NCI-H187 (cell line): ENCODE measurements at regions not wholly inside any gene's neighbourhood (a gene's known extent, or its start where the extent isn't known, plus 50 kb on each side); places are given as distances from the start of the nearest gene placed in this dataset.
"Not testable (repeated sequence)": the region's sequence is repeated elsewhere in the genome, so short reads cannot be mapped to it uniquely, and the experiment has no call there.

ENCODE experiments used
- DNase-seq, 2 experiments: peaks; one replicate each; lab custom pipeline; 2025; lab: John Stamatoyannopoulos, UW

DNA sequence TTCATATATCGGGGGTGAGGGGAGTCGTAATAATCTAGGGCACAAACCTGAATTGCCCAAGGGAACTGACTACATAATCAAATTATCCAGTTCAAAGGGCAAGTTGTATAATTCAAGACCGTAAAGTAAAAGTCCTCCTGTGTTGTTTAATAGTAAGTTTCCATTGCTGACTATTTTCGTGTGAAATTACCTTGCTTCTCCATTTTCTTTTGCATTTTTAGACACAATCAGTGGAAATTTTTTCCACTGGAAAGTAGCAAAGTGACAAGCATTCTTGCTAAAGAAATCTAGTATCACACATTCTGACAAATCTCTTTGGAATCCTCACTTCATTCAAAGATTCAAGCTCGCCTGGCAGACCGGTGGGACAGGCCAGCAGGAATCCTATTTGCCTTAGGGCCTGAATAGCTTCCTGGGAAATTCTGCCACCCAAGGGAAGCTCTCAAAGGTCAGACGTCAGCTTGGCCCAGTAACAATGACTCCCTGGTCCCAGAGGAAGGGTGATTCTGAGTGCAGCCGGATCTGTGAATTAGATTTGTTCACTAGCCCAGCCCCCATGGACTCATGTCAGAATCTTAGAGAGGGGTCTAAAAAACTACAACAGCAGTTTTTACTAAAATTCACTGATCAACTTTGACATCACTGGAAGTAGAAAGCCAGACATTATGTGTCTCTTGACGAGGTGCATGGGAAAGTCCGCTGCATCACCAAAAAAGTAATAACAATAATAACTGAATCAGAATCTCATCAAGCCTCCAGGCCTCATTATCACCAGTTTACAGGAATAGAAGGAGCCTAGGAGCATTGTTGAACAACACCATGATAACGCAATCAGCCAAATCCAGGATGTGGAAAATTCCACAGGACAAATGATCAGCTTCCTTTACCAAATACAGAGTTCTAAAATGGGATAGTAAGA, 161.0 kb downstream of the SKIDA1 start:
- no peak for DNase-seq

DNA sequence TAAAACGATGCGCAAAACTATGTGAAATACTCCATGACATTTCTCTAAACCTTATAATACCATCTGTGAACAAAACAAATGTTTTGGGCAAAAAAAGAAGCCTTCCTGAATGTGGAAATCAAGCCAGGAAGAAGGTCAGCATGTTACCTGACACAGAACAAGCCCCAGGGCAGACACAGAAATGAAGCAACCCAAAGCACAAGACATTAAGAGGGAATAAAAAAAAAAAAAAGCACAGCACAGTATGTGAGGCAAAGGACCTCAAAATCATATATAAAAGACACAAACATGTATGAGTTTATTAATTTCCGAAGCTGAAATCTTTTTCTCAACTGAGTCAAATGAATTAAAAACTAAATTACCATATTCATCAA, 161.8 kb downstream of the SKIDA1 start:
- no peak for DNase-seq

- DNase-seq: no peak
These were observed 162.3 kb downstream of the SKIDA1 start for GRCh38 chr10:21363092-21363730.

DNA sequence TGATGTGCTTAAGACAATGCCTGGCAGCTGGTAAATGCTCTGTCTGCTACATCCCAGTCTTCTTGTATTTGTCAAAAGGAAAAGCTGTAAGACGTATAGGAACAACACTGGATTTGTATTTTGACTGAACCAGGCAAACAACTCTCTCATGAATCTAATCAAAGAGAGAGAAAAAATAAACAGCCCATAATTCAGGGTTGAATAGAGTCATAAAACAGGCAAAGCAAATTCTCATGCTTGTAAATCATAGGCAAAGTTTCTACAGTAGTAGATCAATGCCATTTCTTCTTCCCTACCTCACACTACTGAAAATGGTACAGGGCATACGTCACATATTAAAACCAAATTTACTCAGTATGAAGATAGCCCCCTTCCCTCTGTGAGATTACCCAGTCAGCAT, 166.3 kb downstream of the SKIDA1 start:
- no peak for DNase-seq

DNA sequence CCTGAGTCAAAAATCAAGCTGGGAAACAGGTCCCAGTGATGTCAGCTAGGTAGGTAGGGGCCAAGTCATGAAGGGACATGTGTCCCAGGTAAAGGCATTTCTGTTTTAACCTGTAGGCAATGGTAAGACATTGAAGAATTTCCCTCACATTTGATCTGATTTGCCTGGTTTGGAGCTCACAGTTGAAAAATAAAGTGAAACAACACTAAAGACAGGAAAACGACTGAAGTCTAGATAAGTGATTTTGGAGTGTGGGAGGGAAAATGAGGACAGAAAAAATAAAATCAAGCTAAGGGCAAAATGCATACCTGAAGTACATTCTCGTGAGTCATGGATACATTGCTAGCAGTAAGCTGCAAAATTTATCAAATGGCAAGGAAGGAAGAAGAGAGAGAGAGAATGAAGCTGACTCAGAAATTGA, 169.9 kb downstream of the SKIDA1 start:
- no peak for DNase-seq

GRCh38 chr10:21352886-21353285, 172.6 kb downstream of the SKIDA1 start:
- no peak for DNase-seq

DNA sequence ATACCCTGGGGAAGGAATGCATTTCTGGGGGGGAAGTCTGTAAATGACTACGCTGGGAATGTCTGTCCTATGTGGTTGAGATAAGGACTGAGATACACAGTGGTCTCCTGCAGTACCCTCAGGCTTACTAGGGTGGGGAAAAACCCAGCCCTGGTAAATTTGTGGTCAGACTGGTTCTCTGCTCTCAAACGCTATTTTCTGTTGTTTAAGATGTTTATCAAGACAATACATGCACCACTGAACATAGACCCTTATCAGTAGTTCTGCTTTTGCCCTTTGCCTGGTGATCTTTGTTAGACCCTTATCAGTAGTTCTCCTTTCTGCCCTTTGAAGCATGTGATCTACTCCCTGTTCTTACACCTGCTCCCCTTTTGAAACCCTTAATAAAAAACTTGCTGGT, 173.9 kb downstream of the SKIDA1 start:
- not testable (repeated sequence) for DNase-seq

- DNase-seq: no peak
These were observed 175.6 kb downstream of the SKIDA1 start for GRCh38 chr10:21349912-21350286.

DNA sequence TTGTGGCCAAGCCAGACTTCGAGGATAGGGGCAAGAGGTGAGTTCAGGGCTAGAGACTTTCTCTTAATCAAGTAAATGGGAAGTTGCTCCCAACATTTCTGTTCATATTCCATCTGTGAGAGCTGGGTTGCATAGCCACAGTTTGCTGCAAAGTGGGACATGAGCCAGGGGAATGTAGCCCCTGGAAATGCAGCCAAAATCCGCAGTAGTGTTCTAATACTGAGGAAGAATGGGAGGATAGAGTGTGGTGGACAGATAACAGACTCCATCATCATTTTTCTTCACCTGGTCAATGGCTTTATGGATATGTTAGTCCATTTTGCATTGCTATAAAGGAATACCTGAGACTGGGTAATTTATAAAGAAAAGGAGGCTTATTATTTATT, 177.7 kb downstream of the SKIDA1 start:
- DNase-seq: no peak

- no peak for DNase-seq
These were observed 178.3 kb downstream of the SKIDA1 start for GRCh38 chr10:21347043-21347784.

DNA sequence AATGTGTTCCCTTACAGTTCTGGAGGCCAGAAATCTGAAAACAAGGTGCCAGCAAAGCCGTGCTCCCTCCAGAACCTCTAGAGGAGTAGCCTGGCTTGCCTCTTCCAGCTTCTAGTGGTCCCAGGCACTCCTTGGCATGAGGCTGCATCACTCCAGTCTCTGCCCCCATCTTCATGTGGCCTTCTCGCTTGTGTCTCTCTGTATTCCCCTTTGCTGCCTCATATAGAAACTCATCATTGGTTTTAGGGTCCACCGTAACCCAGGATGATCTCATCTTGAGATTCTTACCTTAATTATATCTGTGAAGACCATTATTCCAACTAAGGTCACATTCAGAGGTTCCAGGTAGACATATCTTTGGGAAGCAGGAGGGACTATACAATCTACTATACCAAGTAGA, 182.4 kb downstream of the SKIDA1 start:
- no peak for DNase-seq

DNA sequence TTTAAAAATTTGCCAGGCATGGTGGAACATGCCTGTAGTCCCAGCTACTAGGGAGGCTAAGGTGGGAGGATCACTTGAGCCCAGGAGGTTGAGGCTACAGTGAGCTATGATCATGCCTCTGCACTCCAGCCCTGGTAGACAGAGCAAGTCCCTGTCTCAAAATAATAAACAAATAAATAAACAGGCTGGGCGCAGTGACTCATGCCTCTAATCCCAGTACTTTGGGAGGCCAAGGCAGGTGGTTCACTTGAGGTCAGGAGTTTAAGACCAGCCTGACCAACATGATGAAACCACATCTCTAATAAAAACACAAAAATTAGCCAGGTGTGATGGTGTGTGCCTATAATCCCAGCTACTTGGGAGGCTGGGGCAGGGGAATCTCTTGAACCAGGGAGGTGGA, 183.0 kb downstream of the SKIDA1 start:
- DNase-seq: not testable (repeated sequence)

- DNase-seq: no peak
These were observed 185.2 kb downstream of the SKIDA1 start for GRCh38 chr10:21340331-21340730.

GRCh38 chr10:21337171-21337792, 188.2 kb downstream of the SKIDA1 start:
- no peak for DNase-seq

DNA sequence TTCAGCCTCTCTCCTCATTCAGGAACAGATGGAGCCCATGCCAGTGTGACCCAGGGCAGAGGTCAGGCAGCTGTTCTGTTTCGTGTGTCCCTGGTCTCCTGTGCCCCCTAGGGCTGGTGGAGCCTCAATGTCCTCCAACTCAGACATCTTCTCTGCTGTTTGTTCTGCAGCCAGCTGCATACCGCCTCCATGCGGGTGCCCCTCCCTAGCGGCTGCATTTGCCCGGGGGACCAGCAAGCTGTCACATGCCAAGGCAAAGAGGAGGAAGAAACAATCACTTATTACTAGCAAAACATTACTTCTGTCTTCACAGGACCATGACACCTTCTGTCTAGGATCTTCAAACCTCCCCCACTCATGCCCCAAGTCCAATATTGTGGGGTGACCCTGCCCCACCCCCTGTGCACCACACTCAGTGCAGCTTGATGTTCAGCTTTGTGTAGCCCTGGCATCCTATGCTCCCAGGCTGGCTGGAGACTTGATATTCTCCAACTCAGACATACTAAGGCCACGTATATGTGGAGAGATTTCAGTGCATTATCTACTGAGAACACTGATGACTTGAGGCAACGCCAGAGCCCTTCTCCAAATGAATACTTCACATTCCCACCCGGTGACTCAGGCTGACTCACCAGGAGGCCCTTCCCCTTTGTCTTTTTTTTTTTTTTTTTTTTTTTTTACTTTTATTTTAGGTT, 188.9 kb downstream of the SKIDA1 start:
- no peak for DNase-seq

GRCh38 chr10:21334891-21335696, 190.4 kb downstream of the SKIDA1 start:
- no peak for DNase-seq

GRCh38 chr10:21330628-21331020, 194.9 kb downstream of the SKIDA1 start:
- no peak for DNase-seq

DNA sequence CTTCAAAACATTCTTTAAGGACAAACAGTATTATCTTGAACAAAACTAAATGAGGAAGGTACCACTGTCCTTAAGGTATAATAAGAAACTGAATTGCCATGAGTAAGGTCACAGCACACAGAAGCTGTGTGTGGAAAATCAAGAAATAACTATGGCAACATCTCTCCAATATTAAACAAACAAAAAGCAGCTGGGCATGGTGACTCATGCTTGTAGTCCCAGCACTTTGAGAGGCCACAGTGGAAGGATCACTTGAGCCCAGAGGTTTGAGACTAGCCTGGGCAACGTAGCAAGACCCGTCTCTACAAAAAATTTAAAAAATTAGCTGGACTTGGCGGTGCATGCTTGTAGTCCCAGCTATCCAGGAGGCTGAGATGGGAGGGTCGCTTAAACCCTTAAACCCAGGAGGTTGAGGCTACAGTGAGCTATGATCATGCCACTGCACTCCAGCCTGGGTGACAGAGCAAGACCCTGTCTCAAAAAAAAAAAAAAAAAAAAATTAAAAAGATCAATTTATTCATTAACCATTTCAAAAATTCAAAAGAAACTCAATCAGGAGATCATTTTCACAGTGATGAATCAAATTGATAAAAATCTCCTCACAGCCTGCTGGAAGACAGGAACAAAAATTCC, 195.4 kb downstream of the SKIDA1 start:
- no peak for DNase-seq

GRCh38 chr10:21327289-21327993, 198.0 kb downstream of the SKIDA1 start:
- no peak for DNase-seq
